Uterus (tissue), 3 donors: ENCODE measurements at regions not wholly inside any gene's neighbourhood (a gene's known extent, or its start where the extent isn't known, plus 50 kb on each side); places are given as distances from the start of the nearest gene placed in this dataset.

Source experiments
- DNase-seq, 2 donors: peaks; one replicate each; pipeline ENCODE4 v3.0.0-alpha.2; 2019 to 2020
- H3K27ac ChIP-seq, 2 donors: fragments of 200-600 bp; sonication (generic); 1 replicate in 1 of 2; 2 replicates in 1 of 2; pipeline ENCODE4 v1.5.1; 2016 to 2018
- H3K27me3 ChIP-seq, 2 donors: fragments of 200-600 bp; sonication (generic); one replicate each; pipeline ENCODE4 v1.5.1; 2018 to 2019; ENCODE audit warnings: control low read depth in 1 of 2
- H3K36me3 ChIP-seq, 2 donors: fragments of 200-600 bp; sonication (generic); one replicate each; pipeline ENCODE4 v1.5.1; 2019; ENCODE audit warnings: control low read depth in 1 of 2
- H3K4me1 ChIP-seq, 2 donors: fragments of 200-600 bp; sonication (generic); one replicate each; pipeline ENCODE4 v1.5.1; 2018 to 2019; ENCODE audit warnings: control low read depth in 1 of 2
- H3K4me3 ChIP-seq, 2 donors: fragments of 200-600 bp; sonication (generic); 1 replicate in 1 of 2; 2 replicates in 1 of 2; pipeline ENCODE4 v1.5.1; 2018 to 2019; ENCODE audit warnings: mild to moderate bottlenecking in 1 of 2
- H3K9me3 ChIP-seq, 2 donors: fragments of 200-600 bp; sonication (generic); one replicate each; pipeline ENCODE4 v1.5.1; 2019; ENCODE audit warnings: control low read depth in 1 of 2
- CTCF ChIP-seq, 4 experiments: fragments of 200-600 bp in 2 of 4; fragments of 450-650 bp in 2 of 4; sonication (generic) in 2 of 4; IDR thresholded peaks; one replicate each; pipeline ENCODE4 v1.5.1; 2016 to 2019; ENCODE audit warnings: antibody characterized with exemption in 4 of 4, mild to moderate bottlenecking in 2 of 4, moderate library complexity in 1 of 4
- POLR2A ChIP-seq, 2 donors: fragments of 450-650 bp; IDR thresholded peaks; one replicate each; pipeline ENCODE4 v1.6.1; 2016; ENCODE audit warnings: antibody characterized with exemption in 2 of 2, mild to moderate bottlenecking in 1 of 2, moderate library complexity in 1 of 2
- intact Hi-C: fragments of 100-400 bp; cut with DNase I; formaldehyde crosslinking; loops from one replicate; pipeline ENCODE4 v1.15.1; 2023; ENCODE audit warnings: low total_unique reads
- donor health status: DM: yes; HTN: yes; CAD: no.

- no peaks in the 10 kb centered on the region for H3K4me1 ChIP-seq
- DNase-seq = no peak
- no peaks in the 10 kb centered on the region for H3K9me3 ChIP-seq
- no peak for TF ChIP-seq POLR2A (IDR thresholded peaks at IDR 0.05)
- intact Hi-C loops = no loop called here
- H3K27ac ChIP-seq = no peak overlapping the region
- H3K4me3 ChIP-seq = no peak overlapping the region
- H3K36me3 ChIP-seq = no peaks in the 10 kb centered on the region
- H3K27me3 ChIP-seq = no peaks in the 10 kb centered on the region
These were observed 1176.8 kb downstream of the EFNA5 start for GRCh38 chr5:106493910-106494309.

GRCh38 chr5:106489004-106489403, 1181.7 kb downstream of the EFNA5 start:
- intact Hi-C loops = no loop called here
- Histone ChIP-seq H3K4me3 (no peak overlapping the region), H3K27ac (no peak overlapping the region), H3K27me3 (no peaks in the 10 kb centered on the region), H3K36me3 (no peaks in the 10 kb centered on the region), H3K9me3 (no peaks in the 10 kb centered on the region), H3K4me1 (no peaks in the 10 kb centered on the region)
- TF ChIP-seq POLR2A (IDR thresholded peaks at IDR 0.05) = no peak
- DNase-seq = no peak

GRCh38 chr5:106488407-106488806, 1182.3 kb downstream of the EFNA5 start:
- Histone ChIP-seq H3K4me1 (no peaks in the 10 kb centered on the region), H3K36me3 (no peaks in the 10 kb centered on the region), H3K4me3 (no peak overlapping the region), H3K9me3 (no peaks in the 10 kb centered on the region), H3K27ac (no peak overlapping the region), H3K27me3 (no peaks in the 10 kb centered on the region)
- DNase-seq = no peak
- TF ChIP-seq CTCF (IDR thresholded peaks at IDR 0.05) = no peak
- TF ChIP-seq POLR2A (IDR thresholded peaks at IDR 0.05) = no peak
- intact Hi-C loops = no loop called here

- intact Hi-C loops = no loop called here
- Histone ChIP-seq H3K27ac (no peak overlapping the region), H3K36me3 (no peaks in the 10 kb centered on the region), H3K4me1 (no peaks in the 10 kb centered on the region), H3K4me3 (no peak overlapping the region), H3K27me3 (no peaks in the 10 kb centered on the region), H3K9me3 (no peaks in the 10 kb centered on the region)
- no peak for DNase-seq
- TF ChIP-seq POLR2A (IDR thresholded peaks at IDR 0.05) = no peak
- no peak for TF ChIP-seq CTCF (IDR thresholded peaks at IDR 0.05)
These were observed 1189.4 kb downstream of the EFNA5 start for GRCh38 chr5:106481374-106481773.

- no peak overlapping the region for H3K4me3 ChIP-seq
- H3K36me3 ChIP-seq = no peaks in the 10 kb centered on the region
- H3K9me3 ChIP-seq = no peaks in the 10 kb centered on the region
- TF ChIP-seq CTCF (IDR thresholded peaks at IDR 0.05) = no peak
- no peak for TF ChIP-seq POLR2A (IDR thresholded peaks at IDR 0.05)
- no peaks in the 10 kb centered on the region for H3K27me3 ChIP-seq
- no peak overlapping the region for H3K27ac ChIP-seq
- intact Hi-C loops = no loop called here
- DNase-seq = no peak
- H3K4me1 ChIP-seq = no peaks in the 10 kb centered on the region
These were observed 1194.1 kb downstream of the EFNA5 start for GRCh38 chr5:106476630-106477029.

- intact Hi-C loops = no loop called here
- no peak overlapping the region for H3K27ac ChIP-seq
- DNase-seq = no peak
- no peaks in the 10 kb centered on the region for H3K9me3 ChIP-seq
- no peaks in the 10 kb centered on the region for H3K36me3 ChIP-seq
- no peaks in the 10 kb centered on the region for H3K4me1 ChIP-seq
- no peak for TF ChIP-seq CTCF (IDR thresholded peaks at IDR 0.05)
- TF ChIP-seq POLR2A (IDR thresholded peaks at IDR 0.05) = no peak
- H3K27me3 ChIP-seq = no peaks in the 10 kb centered on the region
- H3K4me3 ChIP-seq = no peak overlapping the region
These were observed 1196.7 kb downstream of the EFNA5 start for GRCh38 chr5:106474066-106474465.
